ENCODE measurements at regions not wholly inside any gene's neighbourhood (a gene's known extent, or its start where the extent isn't known, plus 50 kb on each side); places are given as distances from the start of the nearest gene placed in this dataset.

DNA sequence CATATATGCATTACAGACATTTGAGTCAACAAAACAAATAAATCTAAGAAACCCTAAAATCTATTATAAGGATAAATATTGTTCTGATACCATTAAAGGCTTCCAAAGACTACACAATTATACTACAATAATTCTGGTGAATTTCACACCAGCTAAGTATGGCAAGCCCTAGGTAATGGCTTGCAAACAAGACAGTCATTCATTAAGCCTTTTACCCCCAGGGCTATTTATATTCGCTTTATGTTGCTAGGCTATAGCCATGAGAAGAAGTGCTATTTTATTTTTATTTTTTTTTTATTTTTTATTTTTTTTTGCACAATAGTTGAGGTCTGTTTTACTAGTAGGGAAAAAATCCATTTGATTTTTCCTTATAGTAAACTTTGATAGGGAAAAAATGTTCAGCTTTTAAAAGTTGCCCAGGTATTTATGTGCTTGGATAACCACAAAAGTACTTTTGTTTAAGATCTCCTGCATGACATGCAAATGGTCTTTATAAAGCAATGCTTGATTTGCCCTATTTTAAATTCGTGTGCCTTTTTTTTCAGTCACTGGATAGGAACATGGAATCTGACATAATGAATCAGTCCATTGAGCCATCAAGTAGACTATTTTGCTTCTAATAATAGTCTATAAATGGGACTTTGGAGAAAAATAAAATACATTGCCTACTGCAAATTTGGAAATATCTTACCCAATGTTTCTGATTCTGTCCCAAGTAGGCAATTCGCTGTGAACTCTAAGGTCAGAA lies 946.3 kb upstream of the COX7C start:
- Histone ChIP-seq H3K36me3 (ENCODE audit: insufficient read depth in 1 of 2, low read depth in 1 of 2) (no peaks in the 10 kb centered on the region), H3K9me3 (no peaks in the 10 kb centered on the region), H3K4me1 (no peaks in the 10 kb centered on the region), H3K27ac (no peak overlapping the region), H3K27me3 (ENCODE audit: insufficient read depth in 3 of 3, low read length in 2 of 3) (no peaks in the 10 kb centered on the region), H3K4me3 (no peak overlapping the region)
- 68 to 73% (median 69%) methylated on average over 3 of the region's 3 CpGs for WGBS, 3 donors
- DNase-seq (no peak), ATAC-seq (no peak)
- TF ChIP-seq, protein P1, sequence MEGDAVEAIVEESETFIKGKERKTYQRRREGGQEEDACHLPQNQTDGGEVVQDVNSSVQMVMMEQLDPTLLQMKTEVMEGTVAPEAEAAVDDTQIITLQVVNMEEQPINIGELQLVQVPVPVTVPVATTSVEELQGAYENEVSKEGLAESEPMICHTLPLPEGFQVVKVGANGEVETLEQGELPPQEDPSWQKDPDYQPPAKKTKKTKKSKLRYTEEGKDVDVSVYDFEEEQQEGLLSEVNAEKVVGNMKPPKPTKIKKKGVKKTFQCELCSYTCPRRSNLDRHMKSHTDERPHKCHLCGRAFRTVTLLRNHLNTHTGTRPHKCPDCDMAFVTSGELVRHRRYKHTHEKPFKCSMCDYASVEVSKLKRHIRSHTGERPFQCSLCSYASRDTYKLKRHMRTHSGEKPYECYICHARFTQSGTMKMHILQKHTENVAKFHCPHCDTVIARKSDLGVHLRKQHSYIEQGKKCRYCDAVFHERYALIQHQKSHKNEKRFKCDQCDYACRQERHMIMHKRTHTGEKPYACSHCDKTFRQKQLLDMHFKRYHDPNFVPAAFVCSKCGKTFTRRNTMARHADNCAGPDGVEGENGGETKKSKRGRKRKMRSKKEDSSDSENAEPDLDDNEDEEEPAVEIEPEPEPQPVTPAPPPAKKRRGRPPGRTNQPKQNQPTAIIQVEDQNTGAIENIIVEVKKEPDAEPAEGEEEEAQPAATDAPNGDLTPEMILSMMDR (IDR thresholded peaks at IDR 0.05), result no peak
- intact Hi-C loops (cut with DNase I), result no loop called here

DNA sequence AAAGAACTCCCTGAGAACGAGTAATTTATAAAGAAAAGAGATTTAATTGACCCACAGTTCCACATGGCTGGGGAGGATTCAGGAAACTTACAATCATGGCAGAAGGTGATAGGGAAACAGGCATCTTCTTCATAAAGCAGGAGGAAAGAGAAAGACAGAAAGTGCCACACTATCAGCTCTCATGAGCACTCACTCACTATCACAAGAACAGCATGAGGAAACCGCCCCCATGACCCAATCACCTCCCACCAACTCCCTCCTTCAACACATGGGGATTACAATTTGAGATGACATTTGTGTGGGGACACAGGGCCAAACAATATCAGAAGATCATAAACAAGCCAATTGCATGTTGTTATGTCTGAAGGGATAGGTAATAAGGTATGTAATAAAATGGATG lies 935.9 kb upstream of the COX7C start:
- Histone ChIP-seq H3K36me3 (ENCODE audit: insufficient read depth in 1 of 2, low read depth in 1 of 2) (no peaks in the 10 kb centered on the region), H3K4me1 (no peaks in the 10 kb centered on the region), H3K4me3 (no peak overlapping the region), H3K9me3 (peaks cover 3% of the 10 kb centered on the region), H3K27me3 (ENCODE audit: insufficient read depth in 3 of 3, low read length in 2 of 3) (no peaks in the 10 kb centered on the region), H3K27ac (no peak overlapping the region)
- intact Hi-C loops (cut with DNase I), result no loop called here
- DNase-seq, result no peak
- WGBS, 3 donors, result 63 to 65% (median 64%) methylated on average over 2 of the region's 2 CpGs
- no peak for ATAC-seq
- TF ChIP-seq, protein P1 (IDR thresholded peaks at IDR 0.05), result no peak

DNA sequence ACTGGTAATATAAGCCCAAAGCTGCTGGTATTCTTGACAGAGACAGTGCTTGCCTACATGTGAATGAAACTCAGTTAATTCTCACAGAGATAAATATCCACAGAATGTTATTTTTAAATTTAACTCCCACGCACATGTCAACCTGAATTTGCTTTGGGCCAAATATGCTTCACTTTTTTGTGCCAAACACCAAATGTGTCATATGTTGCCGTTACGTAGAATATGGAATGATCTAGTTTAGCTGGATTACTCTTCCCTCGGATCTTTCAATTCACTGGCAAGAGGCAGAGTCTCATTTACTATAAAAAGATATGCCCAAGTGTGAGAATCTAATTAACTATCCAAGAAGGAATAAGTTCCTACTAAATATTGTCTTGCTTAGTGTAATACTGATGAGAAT lies 933.4 kb upstream of the COX7C start:
- no peak overlapping the region for H3K4me3 ChIP-seq
- intact Hi-C loops (cut with DNase I), result no loop called here
- 70 to 87% (median 82%) methylated on average over 4 of the region's 4 CpGs for WGBS, 3 donors

DNA sequence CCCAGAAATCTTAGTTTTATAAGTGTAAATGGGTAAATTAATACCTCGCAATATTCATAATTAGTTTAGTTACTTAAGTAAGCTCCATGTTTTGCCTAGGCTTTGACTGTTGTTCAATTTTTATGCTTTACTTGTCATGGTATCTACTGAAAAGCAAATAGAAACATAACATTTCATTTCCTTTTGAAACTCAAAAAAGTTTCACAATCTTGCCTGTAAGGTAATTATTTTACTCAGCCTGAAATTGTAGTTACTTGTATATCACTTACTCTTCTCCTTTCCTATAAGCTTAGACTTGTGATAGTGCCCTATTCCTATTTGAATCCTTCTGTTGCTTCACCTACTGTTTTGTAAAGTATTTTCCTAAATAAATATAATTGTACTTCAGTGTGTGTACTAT lies 914.4 kb upstream of the COX7C start:
- TF ChIP-seq, protein P1 (IDR thresholded peaks at IDR 0.05), result no peak
- no peaks in the 10 kb centered on the region for H3K36me3 ChIP-seq (ENCODE audit: insufficient read depth in 1 of 2, low read depth in 1 of 2)
- H3K27ac ChIP-seq, result no peak overlapping the region
- H3K4me1 ChIP-seq, result no peaks in the 10 kb centered on the region
- ATAC-seq (no peak), DNase-seq (no peak)
- no peaks in the 10 kb centered on the region for H3K27me3 ChIP-seq (ENCODE audit: insufficient read depth in 3 of 3, low read length in 2 of 3)
- no peak overlapping the region for H3K4me3 ChIP-seq
- no peaks in the 10 kb centered on the region for H3K9me3 ChIP-seq
- intact Hi-C loops (cut with DNase I), result no loop called here
- WGBS, 3 donors, result 87 to 99% (median 91%) methylated on average over 1 of the region's 1 CpG

More for the DNA sequence above, 933.4 kb upstream of the COX7C start:
- DNase-seq (no peak), ATAC-seq (no peak)
- TF ChIP-seq, protein P1 (IDR thresholded peaks at IDR 0.05), result no peak
- H3K4me1 ChIP-seq, result no peaks in the 10 kb centered on the region
- peaks cover 3% of the 10 kb centered on the region for H3K9me3 ChIP-seq
- no peak overlapping the region for H3K27ac ChIP-seq
- no peaks in the 10 kb centered on the region for H3K36me3 ChIP-seq (ENCODE audit: insufficient read depth in 1 of 2, low read depth in 1 of 2)
- no peaks in the 10 kb centered on the region for H3K27me3 ChIP-seq (ENCODE audit: insufficient read depth in 3 of 3, low read length in 2 of 3)

DNA sequence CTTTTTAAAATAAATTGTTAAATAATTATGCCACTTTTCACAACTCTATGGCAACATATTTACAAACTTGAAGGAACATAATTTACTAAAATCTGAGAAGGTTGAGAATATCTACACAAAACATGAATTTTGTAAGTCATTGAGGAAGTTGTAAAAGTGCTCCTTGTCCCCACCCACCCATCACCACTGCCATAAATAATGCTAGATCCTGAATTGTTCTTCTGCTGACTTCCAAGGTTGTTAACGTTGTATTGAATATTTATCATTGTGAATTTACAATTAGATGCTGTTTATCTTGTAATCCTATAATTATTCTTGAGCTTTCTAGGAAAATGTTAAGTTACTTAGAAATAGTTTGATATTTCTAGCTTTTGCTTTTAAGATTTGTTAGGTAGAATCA lies 908.0 kb upstream of the COX7C start:
- WGBS, 3 donors, result 12 to 24% (median 20%) methylated on average over 1 of the region's 1 CpG
- H3K36me3 ChIP-seq (ENCODE audit: insufficient read depth in 1 of 2, low read depth in 1 of 2), result no peaks in the 10 kb centered on the region
- no peaks in the 10 kb centered on the region for H3K27me3 ChIP-seq (ENCODE audit: insufficient read depth in 3 of 3, low read length in 2 of 3)
- H3K4me3 ChIP-seq, result no peak overlapping the region
- TF ChIP-seq, protein P1 (IDR thresholded peaks at IDR 0.05), result no peak
- ATAC-seq, result no peak
- H3K4me1 ChIP-seq, result no peaks in the 10 kb centered on the region
- no peak for DNase-seq
- H3K9me3 ChIP-seq, result no peaks in the 10 kb centered on the region
- H3K27ac ChIP-seq, result no peak overlapping the region
- intact Hi-C loops (cut with DNase I), result no loop called here

Data from psoas muscle (tissue), 7 donors.